Parathyroid adenoma (tissue), 2 donors: ENCODE measurements at regions not wholly inside any gene's neighbourhood (a gene's known extent, or its start where the extent isn't known, plus 50 kb on each side); places are given as distances from the start of the nearest gene placed in this dataset.
"Not testable (repeated sequence)": the region's sequence is repeated elsewhere in the genome, so short reads cannot be mapped to it uniquely, and the experiment has no call there.

ENCODE experiments used
- H2AFZ ChIP-seq: fragments of 300-600 bp; sonication (generic); one replicate; pipeline ENCODE4 v1.7.0; 2017; ENCODE audit warnings: antibody characterized with exemption, mild to moderate bottlenecking
- H3K27ac ChIP-seq: fragments of 300-600 bp; sonication (generic); one replicate; pipeline ENCODE4 v1.7.0; 2017
- H3K27me3 ChIP-seq: fragments of 300-600 bp; sonication (generic); one replicate; pipeline ENCODE4 v1.7.0; 2017; ENCODE audit warnings: low read length; ENCODE audit not compliant: control insufficient read depth, insufficient read depth
- H3K36me3 ChIP-seq: fragments of 300-600 bp; sonication (generic); one replicate; pipeline ENCODE4 v1.7.0; 2017; ENCODE audit warnings: low read length; ENCODE audit not compliant: control insufficient read depth, insufficient read depth
- H3K4me1 ChIP-seq: fragments of 300-600 bp; sonication (generic); one replicate; pipeline ENCODE4 v1.7.0; 2017; ENCODE audit warnings: control low read depth
- H3K4me2 ChIP-seq: fragments of 300-600 bp; sonication (generic); one replicate; pipeline ENCODE4 v1.7.0; 2017; ENCODE audit warnings: low read length
- H3K4me3 ChIP-seq: fragments of 300-600 bp; sonication (generic); one replicate; pipeline ENCODE4 v1.7.0; 2017; ENCODE audit warnings: low read depth, low read length
- H3K79me2 ChIP-seq: fragments of 300-600 bp; sonication (generic); one replicate; pipeline ENCODE4 v1.7.0; 2017; ENCODE audit warnings: control low read depth
- H3K9ac ChIP-seq: fragments of 300-600 bp; sonication (generic); one replicate; pipeline ENCODE4 v1.7.0; 2017; ENCODE audit warnings: mild to moderate bottlenecking
- H3K9me3 ChIP-seq: fragments of 300-600 bp; sonication (generic); one replicate; pipeline ENCODE4 v1.7.0; 2017; ENCODE audit warnings: low read length; ENCODE audit not compliant: control insufficient read depth
- TF ChIP-seq, protein P1 (sequence below): fragments of 300-600 bp; sonication (generic); IDR thresholded peaks from one replicate; pipeline ENCODE4 v1.7.0; 2017; ENCODE audit warnings: antibody characterized with exemption, mild to moderate bottlenecking
- donor health status: primary hyperparathyroidism.

DNA sequence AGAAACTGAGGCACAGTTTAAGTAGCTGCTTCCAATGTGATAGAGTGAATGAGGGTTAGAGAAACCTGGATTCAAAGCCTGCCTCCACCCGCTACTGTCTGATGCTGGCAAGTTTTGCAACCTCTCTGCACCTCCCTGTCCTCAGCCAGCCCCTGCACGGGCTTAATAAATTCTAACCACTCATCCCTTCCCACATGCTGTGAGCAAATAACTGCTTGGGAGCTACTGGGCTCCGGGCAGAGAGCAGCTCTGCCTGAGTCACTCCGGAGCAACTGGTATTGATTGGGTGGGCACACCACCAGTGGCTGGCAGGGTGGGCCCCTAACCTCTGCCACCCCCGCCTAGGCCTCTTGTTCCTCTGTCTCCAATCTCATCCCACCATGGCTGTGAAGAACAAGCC lies 104.3 kb upstream of the SYT13 start:
- no peak overlapping the region for H3K4me3 ChIP-seq
- no peaks in the 10 kb centered on the region for H3K4me1 ChIP-seq
- H2AFZ ChIP-seq: no peak overlapping the region
- H3K9me3 ChIP-seq: no peaks in the 10 kb centered on the region
- H3K79me2 ChIP-seq: no peaks in the 10 kb centered on the region
- H3K4me2 ChIP-seq: no peak overlapping the region
- H3K9ac ChIP-seq: no peak overlapping the region
- H3K36me3 ChIP-seq: no peaks in the 10 kb centered on the region
- TF ChIP-seq, protein P1, sequence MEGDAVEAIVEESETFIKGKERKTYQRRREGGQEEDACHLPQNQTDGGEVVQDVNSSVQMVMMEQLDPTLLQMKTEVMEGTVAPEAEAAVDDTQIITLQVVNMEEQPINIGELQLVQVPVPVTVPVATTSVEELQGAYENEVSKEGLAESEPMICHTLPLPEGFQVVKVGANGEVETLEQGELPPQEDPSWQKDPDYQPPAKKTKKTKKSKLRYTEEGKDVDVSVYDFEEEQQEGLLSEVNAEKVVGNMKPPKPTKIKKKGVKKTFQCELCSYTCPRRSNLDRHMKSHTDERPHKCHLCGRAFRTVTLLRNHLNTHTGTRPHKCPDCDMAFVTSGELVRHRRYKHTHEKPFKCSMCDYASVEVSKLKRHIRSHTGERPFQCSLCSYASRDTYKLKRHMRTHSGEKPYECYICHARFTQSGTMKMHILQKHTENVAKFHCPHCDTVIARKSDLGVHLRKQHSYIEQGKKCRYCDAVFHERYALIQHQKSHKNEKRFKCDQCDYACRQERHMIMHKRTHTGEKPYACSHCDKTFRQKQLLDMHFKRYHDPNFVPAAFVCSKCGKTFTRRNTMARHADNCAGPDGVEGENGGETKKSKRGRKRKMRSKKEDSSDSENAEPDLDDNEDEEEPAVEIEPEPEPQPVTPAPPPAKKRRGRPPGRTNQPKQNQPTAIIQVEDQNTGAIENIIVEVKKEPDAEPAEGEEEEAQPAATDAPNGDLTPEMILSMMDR: no peak
- no peak overlapping the region for H3K27ac ChIP-seq
- no peaks in the 10 kb centered on the region for H3K27me3 ChIP-seq

DNA sequence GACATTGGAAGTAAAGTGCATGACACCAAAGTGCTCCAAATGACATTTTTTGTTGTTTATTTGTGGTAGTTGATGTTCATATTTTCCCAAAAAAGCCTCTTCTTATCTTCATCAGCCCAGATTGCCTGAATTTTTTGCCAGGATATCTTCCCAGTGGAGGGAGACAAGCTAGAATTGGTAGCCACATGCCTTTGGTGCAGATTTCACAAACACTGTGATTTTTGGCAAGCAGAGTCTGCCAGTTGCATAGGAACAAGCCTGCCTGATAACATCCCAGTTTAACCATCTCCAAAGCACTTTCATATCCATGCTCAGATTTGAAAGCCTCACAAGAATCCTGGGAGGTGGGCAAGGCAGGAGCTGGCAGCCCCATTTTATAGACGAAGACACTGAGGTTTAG lies 102.3 kb upstream of the SYT13 start:
- H3K4me1 ChIP-seq: no peaks in the 10 kb centered on the region

DNA sequence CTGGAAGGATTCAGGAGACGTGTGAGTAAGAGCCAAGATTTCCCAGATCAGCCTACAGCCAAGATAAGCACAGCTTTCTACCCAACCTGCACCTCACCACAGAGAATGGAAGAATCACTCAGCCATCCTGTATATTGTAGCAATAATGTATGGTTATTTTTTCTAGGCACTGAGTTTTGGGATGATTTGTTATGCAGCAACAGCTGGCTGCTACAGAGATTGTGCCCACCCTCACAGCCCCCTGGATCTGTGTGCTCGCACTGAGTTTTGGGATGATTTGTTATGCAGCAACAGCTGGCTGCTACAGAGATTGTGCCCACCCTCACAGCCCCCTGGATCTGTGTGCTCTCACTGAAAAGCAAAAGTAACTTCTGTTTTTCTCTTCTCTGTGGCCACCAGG lies 101.7 kb upstream of the SYT13 start:
- not testable (repeated sequence) for H3K27ac ChIP-seq, H3K36me3 ChIP-seq, H3K9ac ChIP-seq, H3K4me1 ChIP-seq, H3K27me3 ChIP-seq, H3K9me3 ChIP-seq, H2AFZ ChIP-seq, H3K4me3 ChIP-seq, H3K4me2 ChIP-seq, H3K79me2 ChIP-seq

More for the DNA sequence above, 102.3 kb upstream of the SYT13 start:
- Histone ChIP-seq H3K36me3 (no peaks in the 10 kb centered on the region), H3K4me2 (no peak overlapping the region), H2AFZ (no peak overlapping the region), H3K27ac (no peak overlapping the region), H3K9me3 (no peaks in the 10 kb centered on the region), H3K79me2 (no peaks in the 10 kb centered on the region), H3K27me3 (no peaks in the 10 kb centered on the region), H3K9ac (no peak overlapping the region), H3K4me3 (no peak overlapping the region)
- TF ChIP-seq, protein P1: no peak

DNA sequence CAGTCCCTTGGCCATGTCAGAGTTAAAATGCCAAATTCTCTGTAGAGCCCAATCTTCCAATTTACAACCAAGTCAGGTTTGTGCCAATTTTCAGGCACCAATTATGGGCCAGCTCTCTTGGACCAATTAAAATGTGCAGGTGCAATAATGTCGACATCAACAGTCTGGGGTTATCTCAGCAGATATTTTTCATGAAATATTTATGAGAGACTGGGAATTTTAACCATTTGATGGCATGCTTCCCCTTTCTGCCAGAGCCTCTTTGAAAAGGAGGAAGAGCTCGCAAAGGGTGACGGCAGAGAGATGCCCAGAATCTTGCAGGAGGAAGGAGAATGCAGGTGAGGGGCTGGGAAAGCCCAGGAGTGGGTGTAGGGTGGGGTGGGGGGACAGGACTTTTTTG lies 100.8 kb upstream of the SYT13 start:
- no peaks in the 10 kb centered on the region for H3K9me3 ChIP-seq
- no peak overlapping the region for H3K27ac ChIP-seq
- no peak overlapping the region for H3K4me3 ChIP-seq
- no peak overlapping the region for H3K4me2 ChIP-seq
- H3K36me3 ChIP-seq: no peaks in the 10 kb centered on the region
- H3K9ac ChIP-seq: no peak overlapping the region
- no peaks in the 10 kb centered on the region for H3K4me1 ChIP-seq
- TF ChIP-seq, protein P1: no peak
- no peaks in the 10 kb centered on the region for H3K27me3 ChIP-seq
- H2AFZ ChIP-seq: no peak overlapping the region
- H3K79me2 ChIP-seq: no peaks in the 10 kb centered on the region

DNA sequence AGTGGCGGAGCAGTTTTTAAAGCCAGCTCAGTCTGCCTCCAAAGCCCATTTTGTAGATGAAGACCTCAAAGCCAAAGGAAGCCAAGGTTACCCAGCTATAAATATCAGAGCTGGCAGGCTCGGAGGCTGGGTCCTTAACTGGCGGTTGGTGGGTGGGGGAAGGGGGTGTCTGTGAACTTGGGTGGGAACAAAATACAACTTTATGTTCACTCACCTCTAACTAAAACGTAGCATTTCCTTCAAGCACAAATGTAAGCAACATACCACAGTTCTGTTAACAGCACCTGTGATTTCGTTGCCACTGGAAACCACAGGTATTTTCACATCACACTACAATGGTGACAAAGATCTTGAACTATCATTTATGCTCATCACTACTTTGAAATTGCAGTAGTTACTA lies 99.7 kb upstream of the SYT13 start:
- Histone ChIP-seq H3K4me3 (no peak overlapping the region), H3K36me3 (no peaks in the 10 kb centered on the region), H3K4me2 (no peak overlapping the region), H2AFZ (no peak overlapping the region), H3K9ac (no peak overlapping the region), H3K27ac (no peak overlapping the region), H3K27me3 (no peaks in the 10 kb centered on the region), H3K79me2 (no peaks in the 10 kb centered on the region), H3K9me3 (no peaks in the 10 kb centered on the region), H3K4me1 (no peaks in the 10 kb centered on the region)
- TF ChIP-seq, protein P1: no peak
